NB4 (cell line): ENCODE measurements at regions not wholly inside any gene's neighbourhood (a gene's known extent, or its start where the extent isn't known, plus 50 kb on each side); places are given as distances from the start of the nearest gene placed in this dataset.

Experiments used
- DNase-seq: peaks from one replicate; pipeline ENCODE4 v3.0.0; 2010; ENCODE audit warnings: low read depth
- H3K4me3 ChIP-seq: one replicate; pipeline ENCODE4 v1.5.1; 2011; ENCODE audit warnings: mild to moderate bottlenecking, low read depth, low read length, moderate library complexity
- CTCF ChIP-seq: IDR thresholded peaks from one replicate; pipeline ENCODE4 v1.5.1; 2012; ENCODE audit warnings: low read depth, low read length
- MYC ChIP-seq: IDR thresholded peaks from 2 replicates; pipeline ENCODE4 v1.6.1; 2011; ENCODE audit warnings: low read depth, low read length
- POLR2A ChIP-seq: IDR thresholded peaks from 2 replicates; pipeline ENCODE4 v1.6.1; 2011; ENCODE audit warnings: mild to moderate bottlenecking; ENCODE audit not compliant: insufficient read length; ENCODE audit errors: extremely low read depth
- TF ChIP-seq, protein P1 (sequence below): IDR thresholded peaks from 2 replicates; pipeline ENCODE4 v1.6.1; 2011; ENCODE audit warnings: low read depth, low read length

DNA sequence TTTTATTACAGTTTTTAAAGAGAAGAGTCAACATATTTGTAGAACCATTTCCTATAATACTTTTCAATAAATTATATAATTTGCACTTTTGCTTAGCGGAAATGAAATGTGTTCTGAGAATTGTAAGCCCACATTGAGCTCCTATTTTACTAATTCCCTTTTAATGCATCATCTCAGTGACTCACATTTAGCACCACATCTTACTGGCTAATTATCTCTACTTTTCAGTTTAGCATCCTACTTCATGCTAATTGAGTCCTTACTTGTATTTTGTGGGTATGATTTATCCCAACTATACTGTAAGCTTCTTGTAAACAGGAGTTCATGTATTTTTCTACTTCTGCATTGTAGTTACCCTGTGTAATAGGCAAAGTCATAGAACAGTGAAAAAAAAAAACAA is 67.5 kb downstream of the TMX1 start:
- H3K4me3 ChIP-seq, result no peak overlapping the region
- TF ChIP-seq MYC (no peak), POLR2A (no peak), CTCF (no peak)
- TF ChIP-seq, protein P1, sequence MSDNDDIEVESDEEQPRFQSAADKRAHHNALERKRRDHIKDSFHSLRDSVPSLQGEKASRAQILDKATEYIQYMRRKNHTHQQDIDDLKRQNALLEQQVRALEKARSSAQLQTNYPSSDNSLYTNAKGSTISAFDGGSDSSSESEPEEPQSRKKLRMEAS, result no peak
- no peak for DNase-seq

- no peak overlapping the region for H3K4me3 ChIP-seq
- no peak for DNase-seq
- TF ChIP-seq POLR2A (no peak), MYC (no peak), CTCF (no peak)
- TF ChIP-seq, protein P1, result no peak
Observed at GRCh38 chr14:51308866-51309265, 68.8 kb downstream of the TMX1 start.

- H3K4me3 ChIP-seq, result no peak overlapping the region
- TF ChIP-seq, protein P1, result no peak
- TF ChIP-seq CTCF (no peak), POLR2A (no peak), MYC (no peak)
- DNase-seq, result no peak
Observed at GRCh38 chr14:51310505-51310944, 70.5 kb downstream of the TMX1 start.

- no peak for DNase-seq
- TF ChIP-seq POLR2A (no peak), CTCF (no peak), MYC (no peak)
- TF ChIP-seq, protein P1, result no peak
- no peak overlapping the region for H3K4me3 ChIP-seq
Observed at GRCh38 chr14:51314321-51315015, 74.4 kb downstream of the TMX1 start.

- no peak for DNase-seq
- TF ChIP-seq MYC (no peak), POLR2A (no peak), CTCF (no peak)
- TF ChIP-seq, protein P1, result no peak
- no peak overlapping the region for H3K4me3 ChIP-seq
Observed at GRCh38 chr14:51317373-51317772, 77.3 kb downstream of the TMX1 start.
